IPS-15b (cell line): ENCODE measurements at regions not wholly inside any gene's neighbourhood (a gene's known extent, or its start where the extent isn't known, plus 50 kb on each side); places are given as distances from the start of the nearest gene placed in this dataset.

Source experiments
- H3K27me3 ChIP-seq: one replicate; pipeline ENCODE4 v1.6.1; 2013; ENCODE audit warnings: low read length; ENCODE audit not compliant: control insufficient read depth, insufficient read depth
- H3K36me3 ChIP-seq: one replicate; pipeline ENCODE4 v1.6.1; 2013; ENCODE audit warnings: low read length; ENCODE audit not compliant: control insufficient read depth, insufficient read depth
- H3K4me1 ChIP-seq: one replicate; pipeline ENCODE4 v1.6.1; 2013; ENCODE audit warnings: mild to moderate bottlenecking, low read length; ENCODE audit not compliant: control insufficient read depth, insufficient read depth
- H3K4me3 ChIP-seq: one replicate; pipeline ENCODE4 v1.5.1; 2013; ENCODE audit warnings: low read depth, low read length
- H3K9ac ChIP-seq: one replicate; pipeline ENCODE4 v1.6.1; 2013; ENCODE audit warnings: low read depth, mild to moderate bottlenecking, low read length
- H3K9me3 ChIP-seq: one replicate; pipeline ENCODE4 v1.6.1; 2013; ENCODE audit warnings: mild to moderate bottlenecking, low read length; ENCODE audit not compliant: control insufficient read depth, insufficient read depth

DNA sequence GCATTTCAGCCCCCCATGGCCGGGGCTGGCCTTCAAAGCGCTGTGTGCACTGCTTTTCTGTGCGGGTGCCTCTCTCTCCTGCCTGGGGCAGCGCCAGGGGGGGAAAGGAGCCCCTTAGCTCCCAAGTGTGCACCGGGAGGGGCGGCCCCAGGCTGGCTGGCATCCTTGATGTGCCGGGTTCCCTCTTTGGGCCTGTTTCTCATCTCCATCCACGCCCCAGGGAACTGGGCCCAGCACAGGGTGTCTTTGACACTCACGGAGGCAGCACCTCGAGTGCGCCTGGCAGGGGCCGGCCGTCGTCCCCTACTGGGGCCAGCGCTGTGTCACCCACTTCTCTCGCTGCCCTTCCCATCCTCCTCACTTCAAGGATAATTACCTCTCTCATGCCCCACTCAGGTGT, 324.3 kb downstream of the TEX29 start:
- no peaks in the 10 kb centered on the region for H3K27me3 ChIP-seq
- H3K9ac ChIP-seq: no peak overlapping the region
- no peaks in the 10 kb centered on the region for H3K36me3 ChIP-seq
- H3K4me1 ChIP-seq: no peaks in the 10 kb centered on the region
- no peak overlapping the region for H3K4me3 ChIP-seq
- H3K9me3 ChIP-seq: no peaks in the 10 kb centered on the region

GRCh38 chr13:111645198-111645597, 324.8 kb downstream of the TEX29 start:
- Histone ChIP-seq H3K27me3 (no peaks in the 10 kb centered on the region), H3K36me3 (no peaks in the 10 kb centered on the region), H3K4me3 (no peak overlapping the region), H3K9me3 (no peaks in the 10 kb centered on the region), H3K9ac (no peak overlapping the region), H3K4me1 (no peaks in the 10 kb centered on the region)

DNA sequence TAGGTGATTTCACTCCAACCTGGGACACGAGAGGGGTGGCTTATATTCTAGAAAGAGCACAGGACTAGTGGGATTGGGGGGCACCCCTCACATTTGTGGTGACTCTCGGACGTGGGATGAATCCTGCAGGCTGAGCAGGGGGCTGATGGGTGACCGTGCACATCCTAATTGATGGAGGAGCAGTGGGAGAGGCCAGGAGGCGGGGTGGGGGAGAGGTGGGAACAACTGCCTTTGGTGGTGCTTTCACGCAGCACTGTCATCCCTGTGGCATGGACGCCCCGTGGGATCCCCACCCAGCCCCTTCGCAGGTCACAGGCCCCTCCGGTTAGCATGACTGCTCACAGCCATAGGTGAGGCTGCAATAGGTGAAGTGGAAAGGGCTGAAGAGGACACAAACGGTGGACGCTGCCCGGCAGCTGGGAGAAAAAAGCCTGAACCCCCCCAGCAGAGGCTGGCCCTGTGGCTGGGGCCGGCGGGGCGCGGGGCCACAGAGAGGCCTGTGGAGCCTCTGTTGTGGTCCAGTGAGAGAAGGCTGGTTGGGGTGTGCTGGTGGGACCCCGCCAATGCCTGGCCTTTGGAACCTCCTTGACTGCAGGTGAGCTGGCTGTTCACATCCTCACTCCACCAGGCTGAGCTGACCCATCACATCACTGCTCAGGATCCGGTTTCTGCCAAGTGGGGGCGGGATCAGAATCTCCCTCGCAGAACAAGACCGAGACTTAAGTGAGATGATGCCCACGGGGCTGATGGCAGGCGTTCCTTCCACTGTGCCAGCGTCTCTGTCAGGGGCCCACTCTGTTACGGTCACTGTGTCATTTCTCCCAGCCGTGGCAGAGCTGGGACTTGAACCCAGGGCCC, 325.4 kb downstream of the TEX29 start:
- Histone ChIP-seq H3K9me3 (no peaks in the 10 kb centered on the region), H3K36me3 (no peaks in the 10 kb centered on the region), H3K9ac (no peak overlapping the region), H3K4me1 (no peaks in the 10 kb centered on the region), H3K27me3 (no peaks in the 10 kb centered on the region), H3K4me3 (no peak overlapping the region)

- no peak overlapping the region for H3K4me3 ChIP-seq
- H3K27me3 ChIP-seq: no peaks in the 10 kb centered on the region
- H3K9me3 ChIP-seq: no peaks in the 10 kb centered on the region
Measured at GRCh38 chr13:111646456-111646855, 326.0 kb downstream of the TEX29 start.

GRCh38 chr13:111648885-111649284, 328.4 kb downstream of the TEX29 start:
- Histone ChIP-seq H3K9me3 (no peaks in the 10 kb centered on the region), H3K27me3 (no peaks in the 10 kb centered on the region), H3K4me1 (no peaks in the 10 kb centered on the region), H3K9ac (no peak overlapping the region), H3K4me3 (no peak overlapping the region), H3K36me3 (no peaks in the 10 kb centered on the region)

More at GRCh38 chr13:111646456-111646855, 326.0 kb downstream of the TEX29 start:
- no peaks in the 10 kb centered on the region for H3K4me1 ChIP-seq
- H3K9ac ChIP-seq: no peak overlapping the region
- H3K36me3 ChIP-seq: no peaks in the 10 kb centered on the region

- Histone ChIP-seq H3K9me3 (no peaks in the 10 kb centered on the region), H3K36me3 (no peaks in the 10 kb centered on the region), H3K4me1 (no peaks in the 10 kb centered on the region), H3K4me3 (no peak overlapping the region), H3K27me3 (no peaks in the 10 kb centered on the region), H3K9ac (no peak overlapping the region)
Measured at GRCh38 chr13:111650626-111651025, 330.2 kb downstream of the TEX29 start.

DNA sequence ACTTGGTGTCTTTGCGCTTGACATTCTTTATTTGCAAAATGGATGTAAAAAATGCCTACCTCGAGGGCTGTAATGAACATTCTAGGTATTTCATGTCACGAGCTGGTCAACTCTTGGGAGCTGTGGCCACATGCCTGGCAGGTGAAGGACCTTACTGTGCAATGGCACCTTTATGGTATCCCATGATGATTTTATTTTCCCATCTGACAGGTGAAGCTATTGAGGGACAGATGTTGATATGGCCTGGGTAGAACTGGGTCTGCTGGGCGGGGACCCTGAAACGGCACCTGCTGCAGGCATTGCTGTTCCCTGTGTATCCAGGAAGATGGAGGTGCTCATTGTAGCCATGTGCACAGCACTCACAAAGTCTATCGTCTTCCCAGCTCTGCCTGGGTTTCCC, 332.2 kb downstream of the TEX29 start:
- no peak overlapping the region for H3K4me3 ChIP-seq
- H3K4me1 ChIP-seq: no peaks in the 10 kb centered on the region
- no peaks in the 10 kb centered on the region for H3K27me3 ChIP-seq
- H3K9me3 ChIP-seq: no peaks in the 10 kb centered on the region
- H3K36me3 ChIP-seq: no peaks in the 10 kb centered on the region
- no peak overlapping the region for H3K9ac ChIP-seq

DNA sequence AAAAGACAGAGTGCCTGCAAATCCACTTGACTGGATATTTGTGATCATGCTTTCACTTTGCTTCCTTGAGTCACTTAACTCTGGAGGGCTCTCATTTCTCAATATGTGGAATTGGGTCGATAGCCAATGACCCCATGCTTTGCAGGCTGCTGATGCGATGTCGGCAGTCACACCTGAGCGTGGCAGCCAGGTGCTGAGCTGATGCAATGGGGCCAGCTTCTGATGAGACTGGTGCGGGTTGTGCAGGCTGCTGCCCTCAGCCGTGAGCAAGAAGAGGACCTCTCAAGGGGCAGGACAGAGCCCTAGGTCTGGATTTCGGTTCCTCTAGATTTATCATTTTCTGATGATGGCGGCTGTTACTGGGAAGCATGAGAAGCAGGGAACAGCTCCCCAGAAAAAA, 334.1 kb downstream of the TEX29 start:
- H3K9ac ChIP-seq: no peak overlapping the region
- no peaks in the 10 kb centered on the region for H3K36me3 ChIP-seq
- no peak overlapping the region for H3K4me3 ChIP-seq
- no peaks in the 10 kb centered on the region for H3K9me3 ChIP-seq
- peaks cover 8% of the 10 kb centered on the region for H3K4me1 ChIP-seq
- no peaks in the 10 kb centered on the region for H3K27me3 ChIP-seq

DNA sequence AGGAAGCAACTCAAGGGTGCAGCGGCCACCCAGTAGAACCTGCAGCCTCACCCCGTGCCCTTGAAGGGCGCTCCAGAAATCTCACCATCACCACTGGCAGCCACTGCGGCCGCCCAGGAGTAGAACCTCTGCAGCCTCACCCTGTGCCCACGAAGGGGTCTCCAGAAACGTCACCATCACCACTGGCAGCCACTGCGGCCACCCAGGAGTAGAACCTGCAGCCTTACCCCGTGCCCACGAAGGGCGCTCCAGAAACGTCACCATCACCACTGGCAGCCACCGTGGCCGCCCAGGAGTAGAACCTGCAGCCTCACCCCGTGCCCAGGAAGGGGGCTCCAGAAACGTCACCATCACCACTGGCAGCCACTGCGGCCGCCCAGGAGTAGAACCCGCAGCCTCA, 336.0 kb downstream of the TEX29 start:
- no peaks in the 10 kb centered on the region for H3K27me3 ChIP-seq
- H3K4me3 ChIP-seq: no peak overlapping the region

DNA sequence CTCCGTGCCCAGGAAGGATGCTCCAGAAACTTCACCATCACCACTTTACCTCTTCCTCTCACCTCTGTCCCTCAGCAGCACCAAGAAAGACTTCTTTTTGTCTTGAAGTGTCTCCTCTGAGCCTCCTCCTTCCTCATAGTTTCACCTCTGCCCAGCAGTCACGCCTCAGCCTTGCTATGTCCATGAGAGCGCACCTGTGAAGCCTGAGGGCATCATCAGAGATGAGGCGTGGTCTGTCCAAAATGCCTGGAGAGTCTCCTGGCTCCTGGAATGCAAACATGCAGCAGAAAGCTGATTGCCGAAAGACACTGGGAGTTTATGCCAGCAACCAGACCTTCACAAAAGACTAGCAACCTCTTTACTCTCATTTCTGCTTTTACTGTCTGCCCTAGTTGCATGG, 336.6 kb downstream of the TEX29 start:
- Histone ChIP-seq H3K27me3 (no peaks in the 10 kb centered on the region), H3K4me3 (no peak overlapping the region), H3K9me3 (no peaks in the 10 kb centered on the region), H3K36me3 (no peaks in the 10 kb centered on the region), H3K4me1 (peaks cover 9% of the 10 kb centered on the region), H3K9ac (no peak overlapping the region)

More for the DNA sequence above, 336.0 kb downstream of the TEX29 start:
- Histone ChIP-seq H3K9me3 (no peaks in the 10 kb centered on the region), H3K9ac (no peak overlapping the region), H3K4me1 (peaks cover 9% of the 10 kb centered on the region), H3K36me3 (no peaks in the 10 kb centered on the region)

- Histone ChIP-seq H3K27me3 (no peaks in the 10 kb centered on the region), H3K4me3 (no peak overlapping the region), H3K36me3 (no peaks in the 10 kb centered on the region), H3K4me1 (peaks cover 9% of the 10 kb centered on the region), H3K9ac (no peak overlapping the region), H3K9me3 (no peaks in the 10 kb centered on the region)
Measured at GRCh38 chr13:111658145-111659100, 338.0 kb downstream of the TEX29 start.
